Epithelial cell of esophagus (primary cell): ENCODE measurements at regions not wholly inside any gene's neighbourhood (a gene's known extent, or its start where the extent isn't known, plus 50 kb on each side); places are given as distances from the start of the nearest gene placed in this dataset.
"Not testable (repeated sequence)": the region's sequence is repeated elsewhere in the genome, so short reads cannot be mapped to it uniquely, and the experiment has no call there.

Experiments used
- DNase-seq: peaks from one replicate; pipeline ENCODE4 v3.0.0; 2010; ENCODE audit warnings: low read depth
- H3K4me3 ChIP-seq: 2 replicates; pipeline ENCODE4 v1.5.1; 2011; ENCODE audit warnings: mild to moderate bottlenecking, low read length, control low read depth
- TF ChIP-seq, protein P1 (sequence below): IDR thresholded peaks from 2 replicates; pipeline ENCODE4 v1.5.1; 2011; ENCODE audit warnings: low read depth, mild to moderate bottlenecking, low read length, control low read depth, inconsistent platforms; ENCODE audit not compliant: insufficient read depth; ENCODE audit errors: missing control alignments

DNA sequence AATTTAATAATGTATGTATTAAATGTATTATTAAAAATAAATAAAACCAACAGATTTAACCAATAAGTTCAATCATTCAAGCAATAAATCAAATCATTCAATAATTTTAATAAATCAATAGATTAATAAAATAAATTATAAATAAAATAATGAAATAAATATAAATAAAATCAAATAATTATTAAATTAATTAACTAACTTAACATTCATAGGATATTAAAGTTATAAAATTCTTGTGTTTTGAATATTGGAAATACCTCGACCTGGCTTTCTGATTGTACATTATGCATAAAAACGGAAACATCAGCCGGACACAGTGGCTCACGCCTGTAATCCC lies 182.2 kb downstream of the BANP start:
- TF ChIP-seq, protein P1, sequence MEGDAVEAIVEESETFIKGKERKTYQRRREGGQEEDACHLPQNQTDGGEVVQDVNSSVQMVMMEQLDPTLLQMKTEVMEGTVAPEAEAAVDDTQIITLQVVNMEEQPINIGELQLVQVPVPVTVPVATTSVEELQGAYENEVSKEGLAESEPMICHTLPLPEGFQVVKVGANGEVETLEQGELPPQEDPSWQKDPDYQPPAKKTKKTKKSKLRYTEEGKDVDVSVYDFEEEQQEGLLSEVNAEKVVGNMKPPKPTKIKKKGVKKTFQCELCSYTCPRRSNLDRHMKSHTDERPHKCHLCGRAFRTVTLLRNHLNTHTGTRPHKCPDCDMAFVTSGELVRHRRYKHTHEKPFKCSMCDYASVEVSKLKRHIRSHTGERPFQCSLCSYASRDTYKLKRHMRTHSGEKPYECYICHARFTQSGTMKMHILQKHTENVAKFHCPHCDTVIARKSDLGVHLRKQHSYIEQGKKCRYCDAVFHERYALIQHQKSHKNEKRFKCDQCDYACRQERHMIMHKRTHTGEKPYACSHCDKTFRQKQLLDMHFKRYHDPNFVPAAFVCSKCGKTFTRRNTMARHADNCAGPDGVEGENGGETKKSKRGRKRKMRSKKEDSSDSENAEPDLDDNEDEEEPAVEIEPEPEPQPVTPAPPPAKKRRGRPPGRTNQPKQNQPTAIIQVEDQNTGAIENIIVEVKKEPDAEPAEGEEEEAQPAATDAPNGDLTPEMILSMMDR: no peak
- no peak for DNase-seq
- no peak overlapping the region for H3K4me3 ChIP-seq

DNA sequence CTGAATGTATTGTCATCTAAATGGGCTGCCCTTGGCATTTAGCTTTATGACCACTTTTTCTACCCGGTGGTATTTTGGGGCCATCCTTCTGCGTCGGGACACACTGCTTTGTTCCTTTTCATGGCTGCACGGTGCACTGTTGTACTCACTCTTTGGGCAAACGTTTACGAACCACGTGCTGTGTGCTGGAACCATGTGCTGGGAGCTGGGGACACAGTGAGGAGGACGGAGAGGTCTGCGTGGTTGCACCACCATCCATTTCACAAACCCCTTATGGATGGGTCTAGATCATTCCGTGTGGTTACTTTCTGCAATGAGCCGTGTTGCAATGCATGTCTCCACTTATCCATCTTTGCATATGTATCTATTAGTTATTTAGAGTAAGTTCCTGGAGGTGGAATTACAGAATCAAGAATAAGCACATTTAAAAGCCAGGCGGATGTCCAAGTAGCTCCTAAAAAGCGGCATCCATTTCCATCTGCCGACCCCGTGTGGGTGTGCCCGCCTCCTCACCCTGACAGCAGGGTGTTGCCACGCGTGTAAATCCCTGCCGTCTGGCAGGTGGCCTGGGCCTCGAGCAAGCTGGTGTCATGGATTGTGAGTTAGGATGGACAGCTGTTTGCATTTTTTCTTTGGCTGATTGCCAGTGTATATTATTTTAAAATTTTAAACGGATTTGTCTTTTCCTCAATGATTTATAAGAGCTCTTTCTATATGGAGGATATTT lies 183.1 kb downstream of the BANP start:
- H3K4me3 ChIP-seq, DNase-seq: not testable (repeated sequence)

DNA sequence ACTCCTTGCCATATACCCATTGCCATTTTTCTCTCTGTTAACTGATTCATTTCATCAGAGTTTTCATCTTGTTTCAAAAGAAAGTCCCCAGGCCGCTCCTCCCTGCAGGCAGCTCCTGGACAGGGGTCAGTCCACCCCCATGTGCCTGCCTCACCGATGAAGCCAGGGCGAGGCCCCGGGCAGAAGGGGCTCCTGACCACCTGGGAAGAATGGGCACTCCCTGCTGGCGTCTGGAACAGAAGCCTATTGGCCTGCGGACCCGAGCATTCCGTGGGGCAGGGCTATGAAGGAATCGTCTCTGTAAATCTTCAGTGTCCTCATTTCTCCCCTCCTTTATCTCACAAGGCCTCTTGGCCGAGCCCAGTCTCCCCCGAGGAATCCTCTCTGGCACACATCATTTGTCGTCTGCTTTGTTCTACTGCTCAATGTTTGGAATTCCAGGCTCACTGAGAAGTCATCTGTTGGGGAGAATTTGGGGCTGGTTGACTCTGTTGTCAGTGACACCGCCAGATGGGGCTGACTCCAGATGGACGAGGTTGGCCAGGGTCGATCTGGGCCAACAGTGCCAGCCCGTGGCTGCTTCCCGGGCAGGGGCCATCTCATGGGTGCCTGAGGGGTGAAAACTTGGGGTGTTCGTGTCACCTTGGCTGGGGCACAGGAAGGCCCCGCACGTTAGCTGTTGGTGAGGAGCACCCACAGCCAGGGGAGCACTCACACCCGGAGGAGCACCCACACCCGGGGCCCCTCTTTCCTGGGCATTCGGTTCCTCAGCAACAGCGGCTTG lies 183.9 kb downstream of the BANP start:
- not testable (repeated sequence) for DNase-seq, H3K4me3 ChIP-seq

DNA sequence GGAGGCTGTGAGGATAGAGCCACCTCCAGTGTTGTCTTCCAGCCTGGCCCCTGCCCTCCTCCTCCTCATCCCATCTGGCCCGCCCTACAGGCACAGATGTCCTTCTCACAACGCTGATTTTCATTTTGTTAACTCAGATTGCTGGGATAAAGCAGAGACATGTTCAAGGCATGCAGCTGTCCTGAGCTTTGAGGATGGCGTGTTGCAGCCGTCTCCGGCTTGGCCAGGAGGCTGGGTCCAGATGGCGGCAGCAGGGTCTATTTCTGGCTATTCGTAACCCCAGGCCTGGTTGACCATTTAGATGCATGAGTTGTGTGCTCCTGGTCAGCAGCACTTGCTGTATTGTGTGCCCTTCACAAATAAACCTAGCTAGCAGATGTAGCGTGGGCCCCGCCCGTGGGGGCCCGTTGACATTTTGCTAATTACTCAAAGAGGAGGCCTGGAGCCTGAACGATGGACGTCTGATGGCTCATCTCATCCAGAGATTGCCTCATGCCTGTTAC lies 185.0 kb downstream of the BANP start:
- H3K4me3 ChIP-seq, DNase-seq: not testable (repeated sequence)

DNA sequence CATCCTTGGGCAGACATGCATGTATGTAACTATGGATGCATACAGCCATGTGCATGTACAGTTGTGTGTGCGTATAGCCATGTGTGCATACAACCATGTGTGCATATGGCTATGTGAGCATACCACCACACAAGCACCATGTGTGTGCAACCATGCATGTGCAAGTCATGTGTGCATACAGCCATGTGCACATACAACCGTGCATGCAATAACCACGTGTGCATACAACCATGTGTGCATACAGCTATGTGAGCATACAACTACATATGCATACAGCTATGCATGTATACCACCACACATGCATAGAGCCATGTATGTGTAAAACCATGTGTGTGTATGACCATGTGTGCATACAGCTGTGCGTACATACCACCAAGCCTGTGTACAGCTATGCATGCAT lies 185.7 kb downstream of the BANP start:
- not testable (repeated sequence) for DNase-seq, H3K4me3 ChIP-seq

DNA sequence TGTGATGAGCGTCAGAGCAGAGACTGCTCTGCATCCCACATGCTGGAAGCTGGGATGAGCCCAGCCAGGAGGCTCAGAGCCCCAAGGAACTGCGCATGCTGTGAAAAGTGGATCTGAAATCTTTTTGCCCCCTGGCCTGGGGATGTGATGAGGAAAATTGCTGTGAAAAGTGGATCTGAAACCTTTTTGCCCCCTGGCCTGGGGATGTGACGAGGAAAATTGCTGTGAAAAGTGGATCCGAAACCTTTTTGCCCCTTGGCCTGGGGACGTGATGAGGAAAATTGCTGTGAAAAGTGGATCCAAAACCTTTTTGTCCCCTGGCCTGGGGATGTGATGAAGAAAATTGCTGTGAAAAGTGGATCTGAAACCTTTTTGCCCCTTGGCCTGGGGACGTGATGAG lies 187.9 kb downstream of the BANP start:
- H3K4me3 ChIP-seq, DNase-seq: not testable (repeated sequence)

DNA sequence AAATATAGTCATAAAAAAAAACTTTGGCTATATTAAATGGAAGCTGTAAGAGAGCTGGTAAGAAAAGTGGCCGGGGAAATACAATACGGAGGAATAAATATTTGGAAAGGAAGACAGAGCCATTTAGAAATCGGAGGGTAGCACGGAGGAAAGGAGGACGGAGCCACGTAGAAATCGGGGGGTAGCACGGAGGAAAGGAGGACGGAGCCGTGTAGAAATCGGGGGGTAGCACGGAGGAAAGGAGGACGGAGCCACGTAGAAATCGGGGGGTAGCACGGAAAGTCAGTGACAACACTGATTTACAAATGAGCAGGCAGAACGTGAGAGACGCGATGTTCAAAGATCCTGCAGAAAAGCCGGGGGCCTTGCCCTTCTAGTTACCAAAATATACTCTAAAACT lies 189.0 kb downstream of the BANP start:
- not testable (repeated sequence) for DNase-seq, H3K4me3 ChIP-seq

DNA sequence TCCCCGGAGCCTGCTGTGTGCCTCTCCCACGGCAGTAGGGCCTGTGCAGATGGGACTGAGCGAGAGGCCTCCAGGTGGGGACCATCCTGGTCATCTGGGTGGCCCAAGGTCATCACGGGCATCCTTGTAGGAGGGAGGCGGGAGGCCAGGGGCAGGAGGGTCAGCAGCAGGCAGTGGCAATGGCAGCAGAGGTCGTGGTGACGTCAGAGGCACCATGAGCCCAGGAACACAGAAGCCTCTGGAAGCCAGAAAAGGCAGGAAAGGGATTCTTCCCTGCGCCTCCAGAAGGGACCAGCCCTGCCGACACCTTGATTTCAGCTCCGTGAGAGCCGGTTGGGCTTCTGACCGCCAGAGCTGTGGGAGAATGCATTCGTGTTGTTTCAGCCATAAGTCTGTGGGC lies 190.3 kb downstream of the BANP start:
- TF ChIP-seq, protein P1: no peak
- no peak for DNase-seq
- H3K4me3 ChIP-seq: no peak overlapping the region

DNA sequence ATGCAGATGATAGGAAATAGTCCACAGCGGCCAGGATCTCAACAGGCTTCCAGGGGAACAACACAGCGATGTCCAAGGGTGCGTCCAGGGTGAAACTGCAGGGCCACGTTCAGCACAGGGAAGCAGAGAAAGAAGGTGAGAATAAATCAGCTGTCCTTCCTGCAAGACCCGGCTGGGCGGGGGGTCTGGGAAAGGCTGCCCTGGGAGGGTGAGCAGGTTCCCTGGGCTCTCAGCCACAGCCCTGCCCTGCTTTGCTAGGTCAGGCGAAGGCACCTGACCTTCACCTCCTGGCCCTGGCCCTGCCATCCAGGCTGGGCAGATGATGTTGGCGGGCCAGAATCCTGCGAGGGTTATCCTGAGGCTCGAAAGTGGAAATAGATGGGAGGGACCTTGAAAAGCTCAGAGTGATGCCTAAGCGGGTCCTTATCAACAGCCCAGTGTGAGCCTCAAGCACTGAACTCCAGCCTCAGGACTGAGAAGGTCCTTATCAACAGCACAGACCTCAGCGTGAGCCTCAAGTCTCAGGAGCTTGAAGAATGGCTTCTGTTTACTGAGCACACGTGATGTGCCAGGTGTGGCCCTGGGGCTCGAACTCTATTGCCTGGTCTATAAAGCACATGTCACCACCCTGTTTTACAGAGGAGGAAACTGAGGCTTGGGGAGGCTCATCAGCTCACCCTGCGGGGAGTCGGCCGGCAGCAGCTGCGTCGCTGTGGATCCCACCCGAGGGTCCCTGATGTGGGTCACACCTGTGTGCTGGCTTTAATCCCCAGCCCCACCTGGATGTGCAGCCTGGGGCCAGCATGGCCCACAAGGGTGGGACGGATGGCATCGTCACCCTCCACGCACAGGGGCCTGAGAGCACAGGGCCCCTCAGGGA lies 191.1 kb downstream of the BANP start:
- DNase-seq, H3K4me3 ChIP-seq: not testable (repeated sequence)

DNA sequence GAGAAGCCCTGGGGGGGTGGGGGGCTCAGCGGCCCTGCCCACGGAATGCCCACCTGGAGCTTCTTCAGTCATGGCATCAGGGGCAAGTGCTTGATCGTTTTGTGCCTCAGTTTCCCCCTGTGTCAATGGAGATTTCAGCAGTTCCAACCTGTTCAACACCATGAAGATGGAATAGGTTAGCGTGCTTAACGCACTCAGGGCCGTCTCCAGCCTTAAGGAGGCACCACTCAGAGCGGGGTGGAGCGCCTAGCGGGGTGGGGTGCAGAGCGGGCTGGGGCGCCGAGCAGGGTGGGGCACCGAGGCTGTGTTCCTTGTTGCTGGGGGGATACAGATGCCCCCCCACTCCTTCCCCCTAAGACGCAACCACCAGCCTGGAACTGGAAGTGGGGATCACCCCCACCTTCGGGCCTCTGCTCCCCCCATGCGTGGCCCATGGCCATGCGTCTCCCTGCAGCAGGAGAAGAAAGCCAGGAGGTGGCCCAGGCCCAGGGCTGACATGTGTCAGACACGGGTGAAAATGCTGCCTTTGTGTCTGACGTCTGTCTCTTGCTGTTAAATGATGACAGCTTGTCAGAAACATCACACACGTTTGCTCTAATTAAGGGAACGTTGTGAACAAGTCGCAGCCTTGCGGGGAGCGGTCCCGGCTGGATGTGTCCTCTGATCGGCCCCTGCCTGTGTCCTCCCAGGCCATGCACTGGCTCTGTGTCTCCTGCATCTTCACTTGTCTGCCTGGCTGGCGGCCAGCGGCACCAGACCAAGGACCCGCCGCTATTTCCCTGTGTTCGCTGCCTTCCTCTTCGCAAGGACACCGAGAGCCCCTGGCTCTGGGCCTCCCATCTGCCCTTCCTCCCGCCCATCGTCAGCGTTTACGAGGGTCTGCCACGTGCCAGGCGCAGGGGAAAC lies 192.1 kb downstream of the BANP start:
- not testable (repeated sequence) for H3K4me3 ChIP-seq

More for the DNA sequence above, 192.1 kb downstream of the BANP start:
- DNase-seq: not testable (repeated sequence)
